ENCODE measurements at regions not wholly inside any gene's neighbourhood (a gene's known extent, or its start where the extent isn't known, plus 50 kb on each side); places are given as distances from the start of the nearest gene placed in this dataset.

GRCh38 chr10:110382695-110383094, 78.0 kb upstream of the SMNDC1 start:
- no peak for DNase-seq (ENCODE audit: low spot score)
- Histone ChIP-seq H2AFZ (no peak overlapping the region), H3K4me2 (no peak overlapping the region), H3K27me3 (ENCODE audit: insufficient read depth) (no peaks in the 10 kb centered on the region), H3K4me1 (ENCODE audit: insufficient read depth) (no peaks in the 10 kb centered on the region), H3K79me2 (replicated peaks; ENCODE audit: insufficient read depth) (no peaks in the 10 kb centered on the region), H3F3A (replicated peaks; ENCODE audit: low read depth) (no peaks in the 10 kb centered on the region), H3K9me2 (ENCODE audit: insufficient read depth) (no peaks in the 10 kb centered on the region), H4K20me1 (replicated peaks; ENCODE audit: insufficient read depth) (no peaks in the 10 kb centered on the region), H3K36me3 (ENCODE audit: insufficient read depth) (no peaks in the 10 kb centered on the region), H3K27ac (ENCODE audit: low read depth) (no peak overlapping the region), H3K4me3 (no peak overlapping the region)
- Mint-ChIP-seq H3K4me3 (no peak overlapping the region), H3K4me1 (no peaks in the 10 kb centered on the region), H3K36me3 (ENCODE audit: low read depth) (no peaks in the 10 kb centered on the region), H3K27ac (no peak overlapping the region), H3K27me3 (ENCODE audit: insufficient read depth, low read depth, poor library complexity) (peaks cover 2% of the 10 kb centered on the region), H3K9me3 (no peaks in the 10 kb centered on the region)
- ATAC-seq = no peak
- TF ChIP-seq EZH2 (IDR thresholded peaks at IDR 0.05; ENCODE audit: low read depth, unreplicated experiment) = no peak
- no peak for TF ChIP-seq CTCF (conservative IDR thresholded peaks at IDR 0.05; ENCODE audit: low read depth in 2 of 2)
- no peak for TF ChIP-seq POLR2AphosphoS5 (IDR thresholded peaks at IDR 0.05; ENCODE audit: low read depth)
- no peak for TF ChIP-seq JUNB (IDR thresholded peaks at IDR 0.05; ENCODE audit: unreplicated experiment)
- no peak for TF ChIP-seq CREB1 (CRISPR knock-in tag; IDR thresholded peaks at IDR 0.05; ENCODE audit: low read depth)
- TF ChIP-seq ZNF331 (CRISPR knock-in tag; IDR thresholded peaks at IDR 0.05; ENCODE audit: low read depth) = no peak
- no peak for TF ChIP-seq ZNF462 (CRISPR knock-in tag; IDR thresholded peaks at IDR 0.05)
- TF ChIP-seq NANOG (IDR thresholded peaks at IDR 0.05; ENCODE audit: borderline replicate concordance) = no peak
- TF ChIP-seq ETS1 (IDR thresholded peaks at IDR 0.05) = no peak
- no peak for TF ChIP-seq REST (IDR thresholded peaks at IDR 0.05; ENCODE audit: unreplicated experiment)
- no peak for TF ChIP-seq EZH2phosphoT487 (IDR thresholded peaks at IDR 0.05; ENCODE audit: unreplicated experiment)
- TF ChIP-seq ZNF114 (CRISPR knock-in tag; IDR thresholded peaks at IDR 0.05) = no peak

Data from GM23338 (cell line).